Liver (tissue), 8 donors: ENCODE measurements at regions not wholly inside any gene's neighbourhood (a gene's known extent, or its start where the extent isn't known, plus 50 kb on each side); places are given as distances from the start of the nearest gene placed in this dataset.
"Not testable (repeated sequence)": the region's sequence is repeated elsewhere in the genome, so short reads cannot be mapped to it uniquely, and the experiment has no call there.

Experiments
- DNase-seq: peaks from one replicate; pipeline ENCODE4 v3.0.0-alpha.2; 2017; ENCODE audit warnings: low spot score
- H3K27ac ChIP-seq, 2 donors: one replicate each; pipeline ENCODE4 v1.7.0; 2013; ENCODE audit warnings: inconsistent platforms in 2 of 2, low read length in 2 of 2, control low read depth in 1 of 2, low read depth in 1 of 2, mild to moderate bottlenecking in 1 of 2
- H3K27me3 ChIP-seq, 4 donors: one replicate each; pipeline versions ENCODE4 v1.6.1 to v1.7.0; 2013; ENCODE audit warnings: low read length in 3 of 4, inconsistent platforms in 1 of 4, mild to moderate bottlenecking in 1 of 4, moderate library complexity in 1 of 4; ENCODE audit not compliant: control insufficient read depth in 4 of 4, insufficient read depth in 4 of 4
- H3K36me3 ChIP-seq, 4 donors: one replicate each; pipeline versions ENCODE4 v1.6.1 to v1.7.0; 2013; ENCODE audit warnings: low read length in 3 of 4, mild to moderate bottlenecking in 3 of 4, low read depth in 1 of 4, moderate library complexity in 1 of 4; ENCODE audit not compliant: control insufficient read depth in 4 of 4, insufficient read depth in 3 of 4
- H3K4me1 ChIP-seq, 4 donors: one replicate each; pipeline versions ENCODE4 v1.6.1 to v1.7.0; 2013; ENCODE audit warnings: low read length in 3 of 4, mild to moderate bottlenecking in 3 of 4, moderate library complexity in 1 of 4; ENCODE audit not compliant: control insufficient read depth in 4 of 4, insufficient read depth in 4 of 4
- H3K4me3 ChIP-seq, 3 donors: one replicate each; pipeline versions ENCODE4 v1.6.1 to v1.7.0; 2013; ENCODE audit warnings: low read length in 3 of 3, control low read depth in 1 of 3, low read depth in 1 of 3, mild to moderate bottlenecking in 1 of 3
- H3K9ac ChIP-seq, 2 donors: one replicate each; pipeline ENCODE4 v1.7.0; 2013; ENCODE audit warnings: low read length in 2 of 2, mild to moderate bottlenecking in 2 of 2, moderate library complexity in 2 of 2, control low read depth in 1 of 2, low read depth in 1 of 2
- H3K9me3 ChIP-seq, 4 donors: one replicate each; pipeline versions ENCODE4 v1.6.1 to v1.7.0; 2013; ENCODE audit warnings: low read length in 3 of 4; ENCODE audit not compliant: control insufficient read depth in 4 of 4
- EGR1 ChIP-seq, 2 donors: IDR thresholded peaks; 2 replicates each; pipeline ENCODE4 v1.6.1; 2016 to 2018; ENCODE audit warnings: antibody characterized with exemption in 2 of 2, low read depth in 2 of 2
- FOXA1 ChIP-seq: IDR thresholded peaks from 2 replicates; pipeline ENCODE4 v1.6.1; 2016; ENCODE audit warnings: antibody characterized with exemption
- FOXA2 ChIP-seq: IDR thresholded peaks from 2 replicates; pipeline ENCODE4 v1.6.1; 2016; ENCODE audit warnings: antibody characterized with exemption
- GABPA ChIP-seq, 2 donors: IDR thresholded peaks in 1 of 2; conservative IDR thresholded peaks in 1 of 2; 2 replicates each; pipeline ENCODE4 v1.6.1; 2016; ENCODE audit warnings: antibody characterized with exemption in 2 of 2, mild to moderate bottlenecking in 1 of 2, moderate library complexity in 1 of 2
- HNF4A ChIP-seq, 2 donors: conservative IDR thresholded peaks; 2 replicates each; pipeline ENCODE4 v1.6.1; 2016; ENCODE audit warnings: antibody characterized with exemption in 2 of 2, mild to moderate bottlenecking in 2 of 2
- HNF4G ChIP-seq: IDR thresholded peaks from 2 replicates; pipeline ENCODE4 v1.6.1; 2016; ENCODE audit warnings: antibody characterized with exemption
- JUND ChIP-seq, 2 donors: IDR thresholded peaks; 2 replicates each; pipeline ENCODE4 v1.6.1; 2016; ENCODE audit warnings: antibody characterized with exemption in 2 of 2
- MAX ChIP-seq: IDR thresholded peaks from 2 replicates; pipeline ENCODE4 v1.6.1; 2016; ENCODE audit warnings: antibody characterized with exemption
- NR2F2 ChIP-seq: IDR thresholded peaks from 2 replicates; pipeline ENCODE4 v1.6.1; 2016; ENCODE audit warnings: antibody characterized with exemption
- RAD21 ChIP-seq, 2 donors: IDR thresholded peaks; 2 replicates each; pipeline ENCODE4 v1.6.1; 2016; ENCODE audit warnings: antibody characterized with exemption in 2 of 2, mild to moderate bottlenecking in 2 of 2
- REST ChIP-seq: IDR thresholded peaks from 2 replicates; pipeline ENCODE4 v1.6.1; 2016; ENCODE audit warnings: antibody characterized with exemption, mild to moderate bottlenecking
- RXRA ChIP-seq, 2 donors: IDR thresholded peaks; 2 replicates each; pipeline ENCODE4 v1.6.1; 2017 to 2018; ENCODE audit warnings: antibody characterized with exemption in 2 of 2, mild to moderate bottlenecking in 1 of 2
- TAF1 ChIP-seq: conservative IDR thresholded peaks from 2 replicates; pipeline ENCODE4 v1.6.1; 2016; ENCODE audit warnings: antibody characterized with exemption, mild to moderate bottlenecking
- YY1 ChIP-seq: IDR thresholded peaks from 2 replicates; pipeline ENCODE4 v1.6.1; 2016; ENCODE audit warnings: antibody characterized with exemption, mild to moderate bottlenecking
- WGBS: extraction: QIAGEN DNeasy Blood & Tissue Kit; methylation state at CpG from one replicate; pipeline ENCODE4 v1.1.7; 2013; 5-methylcytosine and 5-hydroxymethylcytosine counted together
- TF ChIP-seq, protein P1 (sequence below): fragments of 150-350 bp; IDR thresholded peaks from 2 replicates; pipeline ENCODE4 v1.5.1; 2017; ENCODE audit warnings: improper control_type of control experiment, low read depth, low read length; ENCODE audit not compliant: missing input control
- TF ChIP-seq, protein P2 (sequence below): IDR thresholded peaks from 2 replicates; pipeline ENCODE4 v1.6.1; 2016; ENCODE audit warnings: antibody characterized with exemption
- TF ChIP-seq, protein P3 (sequence below): IDR thresholded peaks from 2 replicates; pipeline ENCODE4 v1.6.1; 2016; ENCODE audit warnings: antibody characterized with exemption
- donor health status: healthy.
- donor health status: healthy.
- donor health status: healthy.
- donor health status: healthy.
- donor health status: healthy.

- Histone ChIP-seq H3K36me3 (no peaks in the 10 kb centered on the region), H3K4me3 (no peak overlapping the region), H3K4me1 (no peaks in the 10 kb centered on the region), H3K9ac (no peak overlapping the region), H3K27me3 (peaks cover 0 to 3% (median 0%) of the 10 kb centered on the region in 4 donors), H3K27ac (no peak overlapping the region), H3K9me3 (peaks cover 0 to 3% (median 0%) of the 10 kb centered on the region in 4 donors)
- WGBS, result 71% methylated on average over 3 of the region's 3 CpGs
- TF ChIP-seq RXRA (IDR thresholded peaks at IDR 0.05), result no peak
- no peak for TF ChIP-seq JUND (IDR thresholded peaks at IDR 0.05)
- no peak for TF ChIP-seq TAF1
- TF ChIP-seq FOXA2, result no peak
- TF ChIP-seq, protein P1, sequence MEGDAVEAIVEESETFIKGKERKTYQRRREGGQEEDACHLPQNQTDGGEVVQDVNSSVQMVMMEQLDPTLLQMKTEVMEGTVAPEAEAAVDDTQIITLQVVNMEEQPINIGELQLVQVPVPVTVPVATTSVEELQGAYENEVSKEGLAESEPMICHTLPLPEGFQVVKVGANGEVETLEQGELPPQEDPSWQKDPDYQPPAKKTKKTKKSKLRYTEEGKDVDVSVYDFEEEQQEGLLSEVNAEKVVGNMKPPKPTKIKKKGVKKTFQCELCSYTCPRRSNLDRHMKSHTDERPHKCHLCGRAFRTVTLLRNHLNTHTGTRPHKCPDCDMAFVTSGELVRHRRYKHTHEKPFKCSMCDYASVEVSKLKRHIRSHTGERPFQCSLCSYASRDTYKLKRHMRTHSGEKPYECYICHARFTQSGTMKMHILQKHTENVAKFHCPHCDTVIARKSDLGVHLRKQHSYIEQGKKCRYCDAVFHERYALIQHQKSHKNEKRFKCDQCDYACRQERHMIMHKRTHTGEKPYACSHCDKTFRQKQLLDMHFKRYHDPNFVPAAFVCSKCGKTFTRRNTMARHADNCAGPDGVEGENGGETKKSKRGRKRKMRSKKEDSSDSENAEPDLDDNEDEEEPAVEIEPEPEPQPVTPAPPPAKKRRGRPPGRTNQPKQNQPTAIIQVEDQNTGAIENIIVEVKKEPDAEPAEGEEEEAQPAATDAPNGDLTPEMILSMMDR, result no peak
- no peak for TF ChIP-seq NR2F2
- no peak for TF ChIP-seq HNF4A (conservative IDR thresholded peaks at IDR 0.05)
- no peak for TF ChIP-seq FOXA1
- TF ChIP-seq HNF4G, result no peak
- no peak for TF ChIP-seq YY1
- TF ChIP-seq, protein P2, sequence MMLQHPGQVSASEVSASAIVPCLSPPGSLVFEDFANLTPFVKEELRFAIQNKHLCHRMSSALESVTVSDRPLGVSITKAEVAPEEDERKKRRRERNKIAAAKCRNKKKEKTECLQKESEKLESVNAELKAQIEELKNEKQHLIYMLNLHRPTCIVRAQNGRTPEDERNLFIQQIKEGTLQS, result no peak
- TF ChIP-seq GABPA (IDR thresholded peaks at IDR 0.05 in 1 of 2, conservative IDR thresholded peaks at IDR 0.05 in 1 of 2), result no peak
- TF ChIP-seq, protein P3, sequence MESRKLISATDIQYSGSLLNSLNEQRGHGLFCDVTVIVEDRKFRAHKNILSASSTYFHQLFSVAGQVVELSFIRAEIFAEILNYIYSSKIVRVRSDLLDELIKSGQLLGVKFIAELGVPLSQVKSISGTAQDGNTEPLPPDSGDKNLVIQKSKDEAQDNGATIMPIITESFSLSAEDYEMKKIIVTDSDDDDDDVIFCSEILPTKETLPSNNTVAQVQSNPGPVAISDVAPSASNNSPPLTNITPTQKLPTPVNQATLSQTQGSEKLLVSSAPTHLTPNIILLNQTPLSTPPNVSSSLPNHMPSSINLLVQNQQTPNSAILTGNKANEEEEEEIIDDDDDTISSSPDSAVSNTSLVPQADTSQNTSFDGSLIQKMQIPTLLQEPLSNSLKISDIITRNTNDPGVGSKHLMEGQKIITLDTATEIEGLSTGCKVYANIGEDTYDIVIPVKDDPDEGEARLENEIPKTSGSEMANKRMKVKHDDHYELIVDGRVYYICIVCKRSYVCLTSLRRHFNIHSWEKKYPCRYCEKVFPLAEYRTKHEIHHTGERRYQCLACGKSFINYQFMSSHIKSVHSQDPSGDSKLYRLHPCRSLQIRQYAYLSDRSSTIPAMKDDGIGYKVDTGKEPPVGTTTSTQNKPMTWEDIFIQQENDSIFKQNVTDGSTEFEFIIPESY, result no peak
- no peak for TF ChIP-seq REST
- no peak for TF ChIP-seq RAD21 (IDR thresholded peaks at IDR 0.05)
- TF ChIP-seq EGR1 (IDR thresholded peaks at IDR 0.05; ENCODE audit: low read depth in 2 of 2), result no peak
- no peak for TF ChIP-seq MAX
- DNase-seq, result no peak
Observed at GRCh38 chr5:2534251-2534650, 217.2 kb downstream of the IRX2 start.

- H3K4me1 ChIP-seq, H3K9ac ChIP-seq, H3K36me3 ChIP-seq, H3K27me3 ChIP-seq, H3K27ac ChIP-seq, DNase-seq, H3K4me3 ChIP-seq, H3K9me3 ChIP-seq: not testable (repeated sequence)
- WGBS, result 89% methylated on average over 2 of the region's 2 CpGs
Observed at GRCh38 chr5:2533848-2534247, 217.6 kb downstream of the IRX2 start.
